DMS53 treated with DMSO at 0.1 percent for 48 hours (cell line): ENCODE measurements at regions not wholly inside any gene's neighbourhood (a gene's known extent, or its start where the extent isn't known, plus 50 kb on each side); places are given as distances from the start of the nearest gene placed in this dataset.
"Not testable (repeated sequence)": the region's sequence is repeated elsewhere in the genome, so short reads cannot be mapped to it uniquely, and the experiment has no call there.

Experiments used
- DNase-seq: peaks from one replicate; lab custom pipeline; 2025; ENCODE audit not compliant: unreplicated experiment; lab: John Stamatoyannopoulos, UW

- DNase-seq, result peak; percentile 22
These were observed 1544.6 kb downstream of the OLFM4 start for GRCh38 chr13:54573186-54573585.

DNA sequence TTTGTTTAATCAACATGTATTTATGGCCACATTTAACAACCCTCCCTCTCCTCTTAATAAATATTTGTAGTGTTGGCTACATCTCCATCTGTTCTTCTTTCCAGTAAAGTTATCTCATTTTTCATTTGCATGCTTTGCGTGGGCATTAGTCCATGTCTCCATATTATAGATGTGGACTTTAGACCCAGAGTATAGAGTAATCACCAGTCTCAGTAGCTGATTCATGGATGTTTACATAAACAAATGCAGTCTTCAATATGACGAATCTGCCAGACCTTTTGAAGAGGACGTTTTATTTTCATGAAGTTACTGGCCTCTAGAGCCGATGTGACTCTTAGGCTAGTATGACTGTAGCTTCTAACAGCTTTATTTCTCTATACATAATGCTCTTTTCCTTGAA, 1546.2 kb downstream of the OLFM4 start:
- DNase-seq, result peak; percentile 99

- DNase-seq, result no peak
These were observed 1562.9 kb downstream of the OLFM4 start for GRCh38 chr13:54591540-54591939.

DNA sequence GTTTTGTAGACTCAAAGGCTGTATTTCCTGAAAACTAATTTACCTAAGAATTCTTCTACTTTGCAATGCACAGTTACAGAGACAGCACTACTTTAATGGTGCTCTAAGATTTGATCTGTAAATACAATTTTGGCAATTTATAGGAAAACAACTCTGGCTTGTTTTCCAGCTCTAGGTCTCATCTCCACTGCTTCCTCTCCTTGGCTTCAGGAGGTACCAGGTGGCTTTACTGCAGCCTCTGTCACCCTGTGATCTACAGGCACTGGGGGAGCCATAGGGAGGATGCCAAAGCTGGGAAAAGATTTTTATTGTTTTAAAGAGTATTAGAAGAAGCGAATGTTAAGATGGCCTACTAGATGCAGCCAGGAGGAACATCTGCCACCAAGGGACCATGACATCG, 1563.6 kb downstream of the OLFM4 start:
- no peak for DNase-seq

DNA sequence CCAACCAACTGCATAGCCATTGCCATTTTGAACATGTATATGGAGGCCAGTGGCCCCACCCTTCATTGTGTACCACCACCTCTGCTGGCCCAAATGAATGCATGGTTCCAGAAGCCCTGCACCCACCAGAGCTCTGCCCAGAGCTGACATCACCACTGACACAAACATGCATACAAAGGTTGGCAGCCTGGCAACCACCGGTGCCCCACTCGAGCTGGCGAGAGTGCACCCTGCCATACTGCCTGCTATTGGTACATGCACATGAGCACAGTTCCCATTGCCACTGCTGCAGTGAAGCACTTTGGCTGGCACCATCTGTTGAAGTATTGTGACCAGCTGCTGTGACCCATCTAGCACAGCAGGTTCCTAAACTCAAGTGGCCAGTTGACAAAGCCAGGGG, 1564.9 kb downstream of the OLFM4 start:
- no peak for DNase-seq

- no peak for DNase-seq
These were observed 1569.0 kb downstream of the OLFM4 start for GRCh38 chr13:54597540-54598088.

DNA sequence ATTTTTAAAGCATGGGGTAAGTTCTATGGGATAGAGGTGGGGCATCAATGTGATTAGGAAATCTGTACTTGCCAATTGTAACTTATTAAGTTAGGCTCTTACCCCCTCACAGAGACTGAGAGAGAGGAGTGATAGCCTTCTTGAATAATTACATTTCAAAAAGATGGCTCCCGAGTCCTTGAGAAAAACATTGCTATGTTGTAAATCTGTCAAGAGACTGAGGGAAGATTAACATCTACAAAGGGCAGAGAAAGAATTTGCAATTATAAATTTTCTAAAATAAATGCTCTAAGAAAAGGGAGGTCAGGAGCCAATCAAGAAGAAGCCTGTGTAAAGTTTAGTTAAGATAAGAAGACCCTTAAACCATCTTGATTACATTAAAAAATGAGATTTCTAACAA, 1570.8 kb downstream of the OLFM4 start:
- no peak for DNase-seq

- no peak for DNase-seq
These were observed 1578.3 kb downstream of the OLFM4 start for GRCh38 chr13:54606944-54607343.

DNA sequence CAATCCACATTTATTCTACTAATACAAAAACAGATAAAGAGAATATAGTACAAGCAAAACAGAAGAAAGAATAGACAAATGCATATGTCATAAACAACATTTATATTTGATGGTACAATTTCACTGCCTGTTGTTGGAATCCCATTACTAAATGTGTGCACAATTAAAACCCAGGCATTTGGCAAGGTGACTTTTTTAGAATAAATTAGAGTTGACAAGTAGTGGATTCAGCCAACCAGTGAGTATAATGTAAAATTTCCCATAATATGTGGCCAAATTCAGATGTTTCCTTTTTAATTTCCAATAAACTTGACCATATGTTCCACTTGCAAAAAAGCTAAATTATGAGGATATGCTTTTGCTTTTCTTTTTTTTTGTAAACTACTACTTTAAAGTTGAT, 1578.8 kb downstream of the OLFM4 start:
- DNase-seq, result no peak

DNA sequence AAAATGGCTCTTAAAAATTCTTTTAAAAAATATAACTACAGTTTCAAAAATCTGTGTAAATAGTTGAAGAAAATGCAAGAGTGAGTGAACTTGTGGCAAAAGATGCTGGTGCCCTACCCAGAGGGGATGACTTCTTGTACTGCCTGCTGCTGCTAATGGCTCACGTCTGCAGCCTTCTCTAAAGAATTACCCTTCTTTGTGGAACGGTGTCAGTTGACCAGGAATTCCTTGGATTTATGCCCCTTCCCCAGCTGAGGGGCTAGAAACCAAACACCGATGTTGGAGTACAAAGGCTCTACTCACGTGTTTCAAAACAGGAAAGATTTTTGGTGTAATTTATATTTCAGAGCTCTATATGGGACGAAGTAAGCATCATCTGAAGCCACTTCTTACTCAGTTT, 1582.8 kb downstream of the OLFM4 start:
- no peak for DNase-seq

DNA sequence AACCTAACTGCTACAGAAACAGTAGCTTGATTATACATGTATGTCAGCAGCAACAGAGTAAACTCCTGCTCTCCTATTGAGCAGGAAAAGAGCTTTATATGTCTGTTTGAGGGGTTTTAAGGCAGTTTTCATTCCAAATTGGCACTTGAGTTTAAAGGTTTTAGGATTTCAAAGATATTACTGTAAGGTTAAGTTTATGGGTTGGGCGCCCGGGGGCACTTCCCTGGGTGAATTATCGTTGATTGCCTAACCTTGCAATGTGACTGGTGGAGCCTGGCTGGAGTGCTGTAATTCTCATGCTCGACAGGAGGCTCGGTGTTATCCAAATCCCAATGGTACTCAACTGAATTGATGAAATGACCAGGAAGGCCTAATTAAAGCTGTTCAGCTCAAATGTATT, 1586.1 kb downstream of the OLFM4 start:
- DNase-seq, result no peak

- DNase-seq, result not testable (repeated sequence)
These were observed 1597.9 kb downstream of the OLFM4 start for GRCh38 chr13:54626504-54626903.

GRCh38 chr13:54627646-54628372, 1599.2 kb downstream of the OLFM4 start:
- DNase-seq, result no peak

GRCh38 chr13:54628383-54628782, 1599.8 kb downstream of the OLFM4 start:
- DNase-seq, result peak; percentile 35

DNA sequence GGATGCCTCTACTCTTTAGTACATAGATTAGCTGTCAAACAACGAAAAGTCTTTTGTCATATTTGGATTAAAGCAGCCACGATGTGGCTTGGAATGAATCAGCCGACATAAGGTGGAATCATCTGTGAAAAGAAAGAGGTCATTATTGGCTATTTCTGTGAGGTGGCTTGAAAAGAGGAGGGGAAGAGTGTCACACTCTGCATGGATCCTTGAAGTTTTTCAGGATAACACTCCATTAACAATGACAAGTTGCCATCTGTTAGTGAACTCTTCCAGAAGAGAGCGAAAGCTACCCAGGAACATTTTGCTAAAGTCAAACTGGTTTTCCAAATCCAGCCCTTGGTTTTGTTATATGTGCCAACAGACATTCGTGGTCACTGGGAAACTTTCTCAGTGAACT, 1604.8 kb downstream of the OLFM4 start:
- DNase-seq, result no peak

DNA sequence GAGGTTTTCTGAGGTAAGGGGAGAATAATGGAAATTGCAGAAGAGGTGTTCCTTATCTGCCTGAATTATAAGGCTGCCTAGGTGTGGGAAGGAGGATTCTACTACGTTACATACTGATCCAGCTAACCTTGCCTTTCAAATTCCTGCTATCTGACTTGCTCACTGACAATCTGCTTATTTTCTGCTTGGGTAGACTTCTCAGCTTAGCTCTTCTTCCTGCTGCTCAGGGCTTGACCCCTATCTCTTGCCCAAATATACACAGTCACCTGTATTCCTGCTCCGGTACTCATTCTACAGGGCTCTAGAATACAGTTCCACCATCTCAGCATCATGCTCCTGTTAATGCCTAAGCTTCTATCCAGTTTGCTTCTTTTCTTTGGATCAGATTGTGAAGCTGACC, 1607.6 kb downstream of the OLFM4 start:
- no peak for DNase-seq

DNA sequence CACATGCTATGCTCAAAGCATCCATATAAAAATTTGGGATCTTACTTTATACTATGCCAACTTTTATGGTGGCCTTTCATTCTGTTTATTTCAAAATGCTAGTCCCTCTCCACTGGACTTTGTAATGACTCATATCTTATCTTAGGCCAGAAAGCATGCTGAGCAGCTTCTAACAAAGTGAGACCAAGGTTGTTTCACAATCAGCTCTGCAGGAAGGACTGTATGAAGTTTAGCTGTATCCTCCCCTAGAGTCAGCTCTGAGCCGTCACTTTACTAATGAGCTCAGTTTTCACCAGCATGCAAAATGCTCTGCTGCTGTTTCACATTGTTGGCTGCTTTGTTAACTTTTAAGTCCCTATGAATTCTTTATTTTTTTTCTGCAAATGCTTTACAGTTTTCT, 1608.8 kb downstream of the OLFM4 start:
- DNase-seq, result peak; percentile 47

GRCh38 chr13:54640719-54641118, 1612.1 kb downstream of the OLFM4 start:
- no peak for DNase-seq

DNA sequence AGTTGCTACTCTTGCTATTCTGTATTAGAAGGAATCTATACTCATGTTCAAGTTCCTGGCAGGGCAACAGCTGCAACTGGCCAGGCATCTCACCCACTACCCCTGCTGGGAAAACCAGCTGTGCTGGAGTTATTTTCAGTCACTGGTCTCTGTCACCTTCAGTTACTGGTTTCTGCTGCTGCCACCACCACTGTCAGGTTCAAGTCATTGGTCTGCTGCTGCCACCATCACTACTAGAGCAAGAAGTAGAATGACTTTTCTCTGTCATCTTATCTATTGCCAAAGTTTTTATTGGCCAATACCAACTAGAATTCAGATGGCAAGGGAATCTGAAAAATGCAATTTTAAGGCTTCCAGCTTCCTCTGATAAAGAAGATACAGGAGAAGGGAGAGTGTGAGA, 1615.2 kb downstream of the OLFM4 start:
- DNase-seq, result no peak

DNA sequence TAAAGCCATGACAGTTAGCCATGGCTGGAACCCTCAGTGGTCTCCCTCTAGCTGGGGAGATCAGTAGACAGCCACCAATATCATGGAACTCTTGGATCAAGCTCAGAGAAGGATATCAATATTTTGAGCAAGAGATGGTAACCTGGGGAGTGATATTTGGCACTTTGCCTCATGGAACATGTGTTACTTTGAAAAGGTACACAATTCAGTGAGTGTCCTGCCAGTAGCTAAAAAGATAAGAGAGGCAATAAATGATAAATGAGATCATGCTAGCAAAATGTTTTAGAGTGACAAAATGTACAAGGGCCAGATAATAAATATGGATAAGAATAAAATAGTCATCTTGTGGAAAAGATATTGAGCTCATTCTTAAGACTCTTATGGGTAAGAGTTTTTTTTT, 1618.7 kb downstream of the OLFM4 start:
- no peak for DNase-seq

GRCh38 chr13:54657588-54657987, 1629.0 kb downstream of the OLFM4 start:
- DNase-seq, result no peak

GRCh38 chr13:54658771-54659170, 1630.2 kb downstream of the OLFM4 start:
- DNase-seq, result no peak

GRCh38 chr13:54660277-54660676, 1631.7 kb downstream of the OLFM4 start:
- DNase-seq, result no peak
